Spinal cord (tissue), 10 donors: ENCODE measurements at regions not wholly inside any gene's neighbourhood (a gene's known extent, or its start where the extent isn't known, plus 50 kb on each side); places are given as distances from the start of the nearest gene placed in this dataset. TPM values are rescaled to one million over a fixed set of nuclear protein-coding genes. Genes with fewer than 3 reads are reported as not detected.
"Not testable (repeated sequence)": the region's sequence is repeated elsewhere in the genome, so short reads cannot be mapped to it uniquely, and the experiment has no call there.

ENCODE experiments used
- DNase-seq, 6 donors: peaks; one replicate each; pipeline versions ENCODE4 v3.0.0 to v3.0.0-alpha.2; 2013 to 2015; ENCODE audit warnings: low spot score in 6 of 6, low read depth in 4 of 6
- H3K27ac ChIP-seq: one replicate; pipeline ENCODE4 v1.5.1; 2013; ENCODE audit warnings: low read depth, low read length, control low read depth
- H3K27me3 ChIP-seq: one replicate; pipeline ENCODE4 v1.6.1; 2013; ENCODE audit warnings: low read length; ENCODE audit not compliant: control insufficient read depth, insufficient read depth
- H3K36me3 ChIP-seq: one replicate; pipeline ENCODE4 v1.6.1; 2013; ENCODE audit warnings: low read length; ENCODE audit not compliant: control insufficient read depth, insufficient read depth
- H3K4me1 ChIP-seq: one replicate; pipeline ENCODE4 v1.6.1; 2013; ENCODE audit warnings: low read length; ENCODE audit not compliant: control insufficient read depth, insufficient read depth
- H3K4me3 ChIP-seq: one replicate; pipeline ENCODE4 v1.5.1; 2013; ENCODE audit warnings: low read depth, low read length, control low read depth
- H3K9me3 ChIP-seq: one replicate; pipeline ENCODE4 v1.6.1; 2013; ENCODE audit warnings: low read length; ENCODE audit not compliant: control insufficient read depth, insufficient read depth
- WGBS: methylation state at CpG from one replicate; pipeline ENCODE4 v1.1.5; 2013; ENCODE audit warnings: missing lambda C conversion rate; ENCODE audit not compliant: insufficient coverage; 5-methylcytosine and 5-hydroxymethylcytosine counted together
- small RNA-seq: library from RNA; depleted of rRNA; stranded (forward); fragments of <200 nt; gene quantifications from one replicate; pipeline ENCODE3, GENCODE V24; 2014; ENCODE audit warnings: low replicate concordance
- donor health status: healthy.

- DNase-seq, result no peak
- Histone ChIP-seq H3K36me3 (no peaks in the 10 kb centered on the region), H3K4me1 (no peaks in the 10 kb centered on the region), H3K27me3 (no peaks in the 10 kb centered on the region), H3K27ac (no peak overlapping the region), H3K9me3 (no peaks in the 10 kb centered on the region), H3K4me3 (no peak overlapping the region)
- WGBS, result 75% methylated on average over 1 of the region's 1 CpG
Observed at GRCh38 chr9:74414325-74414724, 82.8 kb upstream of the RORB start.

GRCh38 chr9:74415995-74416394 lies 81.1 kb upstream of the RORB start:
- no peaks in the 10 kb centered on the region for H3K36me3 ChIP-seq
- H3K4me1 ChIP-seq, result no peaks in the 10 kb centered on the region
- no peaks in the 10 kb centered on the region for H3K27me3 ChIP-seq
- no peak overlapping the region for H3K27ac ChIP-seq
- no peaks in the 10 kb centered on the region for H3K9me3 ChIP-seq
- H3K4me3 ChIP-seq, result no peak overlapping the region
- no peak for DNase-seq

GRCh38 chr9:74424488-74424887 lies 72.6 kb upstream of the RORB start:
- H3K27ac ChIP-seq, H3K9me3 ChIP-seq, H3K36me3 ChIP-seq, H3K27me3 ChIP-seq, H3K4me3 ChIP-seq, H3K4me1 ChIP-seq, DNase-seq: not testable (repeated sequence)
- WGBS, result 98% methylated on average over 10 of the region's 16 CpGs

- no peak overlapping the region for H3K4me3 ChIP-seq
- H3K27ac ChIP-seq, result no peak overlapping the region
- H3K36me3 ChIP-seq, result no peaks in the 10 kb centered on the region
- no peaks in the 10 kb centered on the region for H3K4me1 ChIP-seq
- WGBS, result 92% methylated on average over 1 of the region's 1 CpG
- H3K9me3 ChIP-seq, result no peaks in the 10 kb centered on the region
- H3K27me3 ChIP-seq, result no peaks in the 10 kb centered on the region
- no peak for DNase-seq
Observed at GRCh38 chr9:74431467-74431866, 65.7 kb upstream of the RORB start.

- Histone ChIP-seq H3K9me3 (no peaks in the 10 kb centered on the region), H3K36me3 (no peaks in the 10 kb centered on the region), H3K4me1 (no peaks in the 10 kb centered on the region), H3K27me3 (no peaks in the 10 kb centered on the region), H3K27ac (no peak overlapping the region), H3K4me3 (no peak overlapping the region)
- DNase-seq, result no peak
- no CpG with 5 or more reads among the region's 2 CpGs for WGBS
Observed at GRCh38 chr9:74443036-74443750, 53.9 kb upstream of the RORB start.

GRCh38 chr9:74444369-74444768 lies 52.8 kb upstream of the RORB start:
- H3K27me3 ChIP-seq, result no peaks in the 10 kb centered on the region
- H3K27ac ChIP-seq, result no peak overlapping the region
- H3K4me3 ChIP-seq, result no peak overlapping the region
- H3K9me3 ChIP-seq, result no peaks in the 10 kb centered on the region
- H3K36me3 ChIP-seq, result no peaks in the 10 kb centered on the region
- DNase-seq, result peak in 2 of 6 donors; percentile 70 to 81
- 36% methylated on average over 4 of the region's 6 CpGs for WGBS
- H3K4me1 ChIP-seq, result no peaks in the 10 kb centered on the region

Small RNAs in the stretch of these regions (small RNA-seq; reads per million reads assigned to genes)
- gene RNA5SP286, result not detected
